ENCODE measurements at regions not wholly inside any gene's neighbourhood (a gene's known extent, or its start where the extent isn't known, plus 50 kb on each side); places are given as distances from the start of the nearest gene placed in this dataset.

GRCh38 chr6:144768551-144769075 lies 483.5 kb downstream of the UTRN start:
- Histone ChIP-seq H3K36me3 (ENCODE audit: control insufficient read depth, insufficient read depth, low read length) (peaks cover 24% of the 10 kb centered on the region), H3K4me1 (ENCODE audit: control insufficient read depth, insufficient read depth, low read length, poor library complexity, severe bottlenecking) (no peaks in the 10 kb centered on the region), H3K27ac (ENCODE audit: insufficient read depth, low read length, poor library complexity, severe bottlenecking) (no peak overlapping the region), H3K4me3 (ENCODE audit: low read depth, low read length) (no peak overlapping the region), H3K27me3 (ENCODE audit: control insufficient read depth, insufficient read depth, low read length) (no peaks in the 10 kb centered on the region), H3K9me3 (ENCODE audit: control insufficient read depth in 2 of 2, low read length in 2 of 2) (no peaks in the 10 kb centered on the region)
- H3K4me3 Mint-ChIP-seq, result no peak overlapping the region
- no peak overlapping the region for H3K27ac Mint-ChIP-seq
- ATAC-seq (ENCODE audit: low read depth in 2 of 2) (no peak), DNase-seq (no peak)
- H3K9me3 Mint-ChIP-seq, result no peaks in the 10 kb centered on the region
- H3K36me3 Mint-ChIP-seq, result peaks cover 23% of the 10 kb centered on the region
- no peaks in the 10 kb centered on the region for H3K27me3 Mint-ChIP-seq
- H3K4me1 Mint-ChIP-seq, result peaks cover 2 to 15% (median 7%) of the 10 kb centered on the region in 4 donors

- H3K4me3 ChIP-seq (ENCODE audit: low read depth, low read length), result no peak overlapping the region
- H3K4me1 ChIP-seq (ENCODE audit: control insufficient read depth, insufficient read depth, low read length, poor library complexity, severe bottlenecking), result no peaks in the 10 kb centered on the region
- no peak for ATAC-seq (ENCODE audit: low read depth in 2 of 2)
- Mint-ChIP-seq H3K27me3 (no peaks in the 10 kb centered on the region), H3K9me3 (no peaks in the 10 kb centered on the region), H3K4me3 (no peak overlapping the region), H3K27ac (no peak overlapping the region), H3K4me1 (peaks cover 2 to 15% (median 7%) of the 10 kb centered on the region in 4 donors), H3K36me3 (peaks cover 25% of the 10 kb centered on the region)
- peaks cover 28% of the 10 kb centered on the region for H3K36me3 ChIP-seq (ENCODE audit: control insufficient read depth, insufficient read depth, low read length)
- H3K27me3 ChIP-seq (ENCODE audit: control insufficient read depth, insufficient read depth, low read length), result no peaks in the 10 kb centered on the region
- no peaks in the 10 kb centered on the region for H3K9me3 ChIP-seq (ENCODE audit: control insufficient read depth in 2 of 2, low read length in 2 of 2)
- no peak for DNase-seq
- H3K27ac ChIP-seq (ENCODE audit: insufficient read depth, low read length, poor library complexity, severe bottlenecking), result no peak overlapping the region
Measured at GRCh38 chr6:144769142-144769541, 484.0 kb downstream of the UTRN start.

GRCh38 chr6:144776031-144776819 lies 491.1 kb downstream of the UTRN start:
- Mint-ChIP-seq H3K4me1 (peaks cover 4 to 30% (median 15%) of the 10 kb centered on the region in 4 donors), H3K27ac (peak overlapping the region in 2 of 3 donors; percentile 52 to 74), H3K4me3 (peak overlapping the region in 1 of 4 donors; percentile 2), H3K27me3 (no peaks in the 10 kb centered on the region), H3K9me3 (peaks cover 0 to 3% (median 0%) of the 10 kb centered on the region in 7 donors), H3K36me3 (peaks cover 60% of the 10 kb centered on the region)
- Histone ChIP-seq H3K4me1 (ENCODE audit: control insufficient read depth, insufficient read depth, low read length, poor library complexity, severe bottlenecking) (no peaks in the 10 kb centered on the region), H3K27ac (ENCODE audit: insufficient read depth, low read length, poor library complexity, severe bottlenecking) (no peak overlapping the region), H3K9me3 (ENCODE audit: control insufficient read depth in 2 of 2, low read length in 2 of 2) (no peaks in the 10 kb centered on the region), H3K36me3 (ENCODE audit: control insufficient read depth, insufficient read depth, low read length) (peaks cover 51% of the 10 kb centered on the region), H3K27me3 (ENCODE audit: control insufficient read depth, insufficient read depth, low read length) (no peaks in the 10 kb centered on the region), H3K4me3 (ENCODE audit: low read depth, low read length) (no peak overlapping the region)
- DNase-seq (no peak), ATAC-seq (ENCODE audit: low read depth in 2 of 2) (no peak)

- Histone ChIP-seq H3K27me3 (ENCODE audit: control insufficient read depth, insufficient read depth, low read length) (no peaks in the 10 kb centered on the region), H3K9me3 (ENCODE audit: control insufficient read depth in 2 of 2, low read length in 2 of 2) (no peaks in the 10 kb centered on the region), H3K4me3 (ENCODE audit: low read depth, low read length) (no peak overlapping the region), H3K4me1 (ENCODE audit: control insufficient read depth, insufficient read depth, low read length, poor library complexity, severe bottlenecking) (no peaks in the 10 kb centered on the region), H3K27ac (ENCODE audit: insufficient read depth, low read length, poor library complexity, severe bottlenecking) (no peak overlapping the region), H3K36me3 (ENCODE audit: control insufficient read depth, insufficient read depth, low read length) (peaks cover 57% of the 10 kb centered on the region)
- ATAC-seq (ENCODE audit: low read depth in 2 of 2) (no peak), DNase-seq (no peak)
- Mint-ChIP-seq H3K36me3 (peaks cover 66% of the 10 kb centered on the region), H3K9me3 (peaks cover 0 to 3% (median 0%) of the 10 kb centered on the region in 7 donors), H3K4me1 (peaks cover 4 to 33% (median 17%) of the 10 kb centered on the region in 4 donors), H3K27ac (peak overlapping the region in 1 of 3 donors; percentile 3), H3K27me3 (no peaks in the 10 kb centered on the region), H3K4me3 (no peak overlapping the region)
Measured at GRCh38 chr6:144777249-144777648, 492.1 kb downstream of the UTRN start.

GRCh38 chr6:144778056-144778455 lies 492.9 kb downstream of the UTRN start:
- DNase-seq (no peak), ATAC-seq (ENCODE audit: low read depth in 2 of 2) (no peak)
- no peaks in the 10 kb centered on the region for H3K4me1 ChIP-seq (ENCODE audit: control insufficient read depth, insufficient read depth, low read length, poor library complexity, severe bottlenecking)
- H3K27me3 ChIP-seq (ENCODE audit: control insufficient read depth, insufficient read depth, low read length), result no peaks in the 10 kb centered on the region
- H3K27me3 Mint-ChIP-seq, result no peaks in the 10 kb centered on the region
- no peak overlapping the region for H3K27ac ChIP-seq (ENCODE audit: insufficient read depth, low read length, poor library complexity, severe bottlenecking)
- no peak overlapping the region for H3K4me3 ChIP-seq (ENCODE audit: low read depth, low read length)
- peak overlapping the region in 2 of 3 donors; percentile 28 to 41 for H3K27ac Mint-ChIP-seq
- peaks cover 0 to 3% (median 0%) of the 10 kb centered on the region in 7 donors for H3K9me3 Mint-ChIP-seq
- no peak overlapping the region for H3K4me3 Mint-ChIP-seq
- peaks cover 4 to 33% (median 16%) of the 10 kb centered on the region in 4 donors for H3K4me1 Mint-ChIP-seq
- peaks cover 63% of the 10 kb centered on the region for H3K36me3 Mint-ChIP-seq
- peaks cover 58% of the 10 kb centered on the region for H3K36me3 ChIP-seq (ENCODE audit: control insufficient read depth, insufficient read depth, low read length)
- H3K9me3 ChIP-seq (ENCODE audit: control insufficient read depth in 2 of 2, low read length in 2 of 2), result no peaks in the 10 kb centered on the region

DNA sequence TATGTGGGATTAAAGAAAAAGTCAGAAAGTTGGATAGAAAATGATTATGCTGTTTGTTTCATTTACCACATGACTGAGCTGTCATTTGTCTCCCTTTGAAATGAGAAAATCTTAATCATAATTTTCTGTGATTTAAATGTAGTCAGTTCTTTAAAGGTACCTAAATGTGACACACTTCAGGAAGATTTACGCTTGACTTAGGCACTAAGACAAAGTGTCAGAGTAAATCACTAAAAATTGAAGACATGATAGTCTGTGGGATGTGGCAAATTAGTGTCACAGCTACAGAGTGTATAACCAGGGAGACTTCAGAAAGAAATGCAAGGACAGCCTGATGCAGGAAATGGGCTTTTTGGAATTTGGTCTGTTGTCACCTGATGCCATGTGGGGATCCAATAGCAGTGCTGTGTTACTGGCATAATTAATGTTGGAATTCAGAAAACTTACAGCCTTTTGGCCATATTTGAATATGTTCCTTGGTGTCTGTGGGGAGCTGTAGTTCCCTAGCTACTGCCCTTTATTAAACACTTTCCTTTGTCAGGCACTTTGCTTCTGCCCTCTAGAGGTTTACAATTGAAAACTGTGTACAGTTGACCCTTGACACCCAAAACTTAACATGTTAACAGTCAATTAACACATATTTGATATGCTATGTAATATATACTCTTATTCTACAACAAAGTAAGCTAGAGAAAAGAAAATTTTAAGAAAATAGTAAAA lies 493.8 kb downstream of the UTRN start:
- peaks cover 59% of the 10 kb centered on the region for H3K36me3 Mint-ChIP-seq
- no peaks in the 10 kb centered on the region for H3K9me3 ChIP-seq (ENCODE audit: control insufficient read depth in 2 of 2, low read length in 2 of 2)
- ATAC-seq (ENCODE audit: low read depth in 2 of 2) (no peak), DNase-seq (peak in 1 of 3 donors; percentile 4)
- peaks cover 54% of the 10 kb centered on the region for H3K36me3 ChIP-seq (ENCODE audit: control insufficient read depth, insufficient read depth, low read length)
- H3K27ac ChIP-seq (ENCODE audit: insufficient read depth, low read length, poor library complexity, severe bottlenecking), result no peak overlapping the region
- no peaks in the 10 kb centered on the region for H3K27me3 Mint-ChIP-seq
- no peak overlapping the region for H3K4me3 ChIP-seq (ENCODE audit: low read depth, low read length)
- no peaks in the 10 kb centered on the region for H3K27me3 ChIP-seq (ENCODE audit: control insufficient read depth, insufficient read depth, low read length)
- no peak overlapping the region for H3K27ac Mint-ChIP-seq
- no peaks in the 10 kb centered on the region for H3K4me1 ChIP-seq (ENCODE audit: control insufficient read depth, insufficient read depth, low read length, poor library complexity, severe bottlenecking)
- H3K4me3 Mint-ChIP-seq, result no peak overlapping the region
- peaks cover 4 to 33% (median 15%) of the 10 kb centered on the region in 4 donors for H3K4me1 Mint-ChIP-seq
- peaks cover 0 to 3% (median 0%) of the 10 kb centered on the region in 7 donors for H3K9me3 Mint-ChIP-seq

DNA sequence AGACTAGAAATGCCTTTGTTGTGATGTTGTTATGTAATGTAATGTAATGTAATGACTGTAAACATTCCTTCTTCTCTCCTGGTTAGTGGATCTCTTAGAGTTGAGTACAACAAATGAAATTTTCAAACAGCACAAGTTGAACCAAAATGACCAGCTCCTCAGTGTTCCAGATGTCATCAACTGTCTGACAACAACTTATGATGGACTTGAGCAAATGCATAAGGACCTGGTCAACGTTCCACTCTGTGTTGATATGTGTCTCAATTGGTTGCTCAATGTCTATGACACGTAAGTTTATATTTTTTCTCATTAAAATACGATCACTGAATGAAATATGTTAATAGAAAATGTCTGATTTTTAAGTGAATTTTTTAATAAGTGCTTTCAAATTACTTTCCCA lies 496.7 kb downstream of the UTRN start:
- Histone ChIP-seq H3K4me1 (ENCODE audit: control insufficient read depth, insufficient read depth, low read length, poor library complexity, severe bottlenecking) (no peaks in the 10 kb centered on the region), H3K36me3 (ENCODE audit: control insufficient read depth, insufficient read depth, low read length) (peaks cover 44% of the 10 kb centered on the region), H3K27me3 (ENCODE audit: control insufficient read depth, insufficient read depth, low read length) (no peaks in the 10 kb centered on the region), H3K27ac (ENCODE audit: insufficient read depth, low read length, poor library complexity, severe bottlenecking) (no peak overlapping the region), H3K4me3 (ENCODE audit: low read depth, low read length) (no peak overlapping the region), H3K9me3 (ENCODE audit: control insufficient read depth in 2 of 2, low read length in 2 of 2) (no peaks in the 10 kb centered on the region)
- no peak for ATAC-seq (ENCODE audit: low read depth in 2 of 2)
- no peak overlapping the region for H3K4me3 Mint-ChIP-seq
- peaks cover 0 to 2% (median 0%) of the 10 kb centered on the region in 7 donors for H3K9me3 Mint-ChIP-seq
- peaks cover 46% of the 10 kb centered on the region for H3K36me3 Mint-ChIP-seq
- H3K27me3 Mint-ChIP-seq, result no peaks in the 10 kb centered on the region
- H3K27ac Mint-ChIP-seq, result no peak overlapping the region
- H3K4me1 Mint-ChIP-seq, result peaks cover 4 to 17% (median 11%) of the 10 kb centered on the region in 4 donors
- no peak for DNase-seq
